Occipital lobe (tissue), 1 donor: ENCODE measurements at regions not wholly inside any gene's neighbourhood (a gene's known extent, or its start where the extent isn't known, plus 50 kb on each side); places are given as distances from the start of the nearest gene placed in this dataset.
"Not testable (repeated sequence)": the region's sequence is repeated elsewhere in the genome, so short reads cannot be mapped to it uniquely, and the experiment has no call there.

Experiments used
- DNase-seq: peaks from one replicate; lab custom pipeline; 2025; lab: John Stamatoyannopoulos, UW

DNA sequence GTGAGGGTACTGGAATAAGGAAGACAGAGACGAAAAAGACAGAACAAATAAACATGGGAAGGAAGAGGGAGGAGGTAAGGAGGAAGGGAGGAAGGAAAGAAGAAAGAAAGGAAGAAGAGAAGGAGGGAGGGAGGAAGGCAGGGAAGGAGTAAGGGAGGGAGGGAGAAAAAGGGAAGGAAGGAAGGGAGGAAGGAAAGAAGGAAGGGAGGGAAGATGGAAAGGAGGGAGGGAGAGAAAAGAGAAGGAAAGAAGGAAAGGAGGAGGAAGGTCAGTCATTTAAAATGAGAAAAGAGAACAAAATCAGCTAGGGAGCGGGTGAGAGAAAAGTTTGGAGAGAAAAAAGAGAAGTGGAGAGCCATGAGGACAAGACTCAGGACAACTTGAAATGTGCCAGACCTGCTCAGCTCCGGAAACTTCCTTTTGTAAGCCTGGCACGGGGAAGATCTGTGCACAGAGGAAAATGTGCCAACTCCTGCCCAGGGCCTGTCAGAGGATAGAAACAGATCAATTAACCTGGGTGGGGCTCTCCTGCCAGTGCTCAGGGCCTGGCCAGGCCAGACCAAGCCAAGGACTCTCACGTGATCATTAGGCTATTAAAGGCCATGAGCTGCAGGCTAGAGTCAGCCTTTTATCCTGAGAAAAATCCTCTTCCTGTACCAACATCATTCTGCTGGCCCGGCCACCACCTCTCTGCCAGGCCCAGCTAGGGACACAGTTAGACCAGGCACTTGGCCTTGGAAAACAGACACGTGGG lies 50.1 kb upstream of the BCL6 start:
- DNase-seq = no peak

DNA sequence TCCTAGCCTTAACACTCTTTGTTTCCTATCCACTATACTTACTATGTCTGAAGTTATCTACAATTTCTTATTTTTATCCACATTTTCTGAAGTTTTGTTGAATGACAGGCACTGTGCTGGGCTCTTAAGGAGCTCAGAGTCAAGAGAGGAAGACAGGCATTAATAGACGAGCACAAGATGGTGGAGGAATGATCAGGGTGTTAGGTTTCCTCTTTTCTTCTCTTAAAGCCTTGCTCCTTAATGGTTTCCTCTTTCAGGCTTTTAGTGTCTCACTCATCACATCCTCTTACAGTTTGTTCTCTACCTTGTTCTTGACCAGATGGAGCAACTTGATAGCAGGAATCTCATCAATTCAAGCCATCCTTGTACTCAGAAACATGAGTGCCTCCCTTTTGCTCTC lies 52.9 kb upstream of the BCL6 start:
- no peak for DNase-seq

DNA sequence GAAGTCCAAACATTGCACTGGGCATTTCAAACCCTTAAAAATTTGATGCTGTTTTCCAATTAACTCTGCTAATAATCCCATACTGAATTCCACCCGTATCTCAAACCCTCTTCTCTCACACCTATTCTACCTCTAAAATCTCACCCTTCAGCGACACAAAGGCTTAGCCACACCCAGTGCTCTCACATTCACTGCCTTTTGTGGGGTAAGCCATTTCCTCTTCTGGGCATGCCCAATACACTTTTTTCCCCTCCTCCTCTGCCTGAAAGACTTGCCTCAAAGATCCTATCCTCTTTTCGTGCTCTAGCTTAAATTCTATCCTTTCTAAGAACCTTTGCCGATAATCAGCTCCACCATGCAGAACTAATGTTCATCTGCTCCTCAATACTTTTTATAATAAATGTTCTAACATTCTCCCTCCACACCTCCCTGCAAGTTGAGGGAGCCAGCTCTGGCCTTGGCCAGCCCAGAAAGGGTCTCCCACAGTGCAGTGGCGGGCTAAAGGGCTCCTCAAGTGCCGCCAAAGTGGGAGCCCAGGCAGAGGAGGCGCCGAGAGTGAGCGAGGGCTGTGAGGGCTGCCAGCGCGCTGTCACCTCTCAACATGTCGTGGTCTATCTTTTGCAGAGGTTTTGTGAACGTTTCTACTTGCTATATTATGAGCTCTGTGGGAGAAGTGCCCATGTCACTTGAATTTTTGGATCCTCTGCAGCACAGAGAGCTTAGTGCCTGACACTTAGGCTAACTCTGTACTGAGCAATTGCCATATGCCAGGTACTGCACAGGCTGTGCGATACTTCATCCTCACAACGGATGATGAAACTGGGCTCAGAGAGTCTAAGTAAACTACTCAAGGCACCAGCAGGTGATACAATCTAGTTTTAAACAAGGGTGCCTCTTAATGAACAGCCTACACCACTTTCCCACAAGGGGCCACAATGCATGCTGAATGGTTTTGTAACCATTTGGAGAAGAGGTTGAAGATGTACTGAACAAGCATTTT lies 53.6 kb upstream of the BCL6 start:
- no peak for DNase-seq

DNA sequence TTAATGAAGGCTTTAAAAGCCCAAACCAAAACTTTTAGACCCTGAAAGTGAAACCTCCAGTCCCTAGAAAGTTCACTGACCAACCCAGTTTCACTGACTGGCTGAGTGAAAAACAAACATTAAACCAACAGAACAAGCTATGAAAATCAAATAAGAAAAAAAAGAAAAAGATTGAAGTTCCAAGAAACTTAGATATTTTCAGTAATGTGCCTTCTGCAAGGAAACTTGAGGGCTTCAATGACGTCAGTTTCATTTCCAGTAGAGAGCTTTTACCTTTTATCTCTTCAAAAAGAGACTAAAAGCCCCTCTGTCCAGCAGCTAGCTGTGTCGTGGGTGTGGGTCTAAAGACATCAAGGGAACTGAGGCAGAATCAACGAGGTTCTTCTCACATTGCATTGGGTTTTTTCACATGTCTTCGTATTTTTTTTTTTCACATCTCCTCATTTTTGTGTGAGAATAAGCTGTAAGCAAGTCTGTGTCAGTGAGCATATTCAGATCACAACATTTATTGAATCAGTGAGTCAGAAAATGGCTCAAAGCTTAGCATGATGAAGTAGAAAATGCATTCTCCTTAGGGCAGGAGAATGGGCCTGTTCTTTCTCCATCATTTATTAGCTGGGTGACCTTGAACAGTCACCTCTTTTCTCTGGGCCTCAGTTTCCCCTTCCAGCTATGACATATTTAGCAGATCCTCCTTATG lies 54.8 kb upstream of the BCL6 start:
- DNase-seq = no peak

DNA sequence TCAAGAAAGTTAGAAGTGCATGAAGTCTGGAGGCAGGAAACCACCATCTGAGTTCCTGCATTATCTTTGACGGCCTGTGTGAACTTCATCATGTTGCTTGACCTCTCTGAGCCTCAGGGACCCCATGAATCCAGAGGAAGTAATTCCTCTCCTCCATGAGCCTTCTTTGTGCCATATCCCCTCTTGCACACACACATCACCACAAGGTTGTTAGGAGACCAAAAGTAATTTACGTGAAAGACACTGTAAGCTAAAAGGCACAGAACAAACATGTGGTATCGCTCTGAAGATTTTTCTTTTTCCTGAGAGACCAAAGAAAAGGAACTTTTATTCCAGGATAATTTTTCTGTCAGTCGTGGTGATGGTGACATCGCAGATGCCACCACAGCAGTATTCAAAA lies 55.9 kb upstream of the BCL6 start:
- no peak for DNase-seq

DNA sequence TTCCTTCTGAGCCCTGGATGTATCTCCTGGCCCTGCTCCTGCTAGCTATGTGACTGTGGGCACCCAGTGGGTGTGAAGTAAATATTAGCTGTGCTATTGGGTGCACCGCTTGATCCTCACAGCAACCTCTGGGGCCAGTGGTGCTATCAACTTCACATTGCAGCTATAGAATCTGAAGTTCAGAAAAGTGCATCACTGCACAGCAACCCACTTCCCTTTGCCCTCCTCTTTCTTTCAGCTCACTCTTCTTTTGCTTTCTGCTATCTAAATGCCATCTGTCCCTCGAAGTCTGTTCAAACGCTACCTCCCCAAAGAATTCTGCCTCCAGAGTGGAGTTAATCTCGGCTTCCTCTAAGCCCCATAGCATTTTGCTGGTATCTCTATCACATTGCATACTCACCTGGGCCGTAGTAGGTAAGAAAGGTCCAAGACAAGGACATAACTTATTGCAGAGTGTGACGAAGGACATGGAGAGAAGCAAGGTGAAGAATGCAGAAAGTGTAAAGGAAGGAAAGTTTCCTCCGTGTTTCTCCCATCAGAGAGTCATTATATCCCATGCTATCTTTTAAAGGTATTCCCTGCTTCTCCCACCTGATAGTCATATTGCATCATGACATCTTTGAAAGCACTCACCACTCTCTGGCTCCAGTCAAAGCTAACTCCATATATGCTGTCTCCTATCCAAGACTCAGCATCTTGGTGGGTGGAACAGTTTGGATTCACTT lies 57.1 kb upstream of the BCL6 start:
- DNase-seq = no peak

DNA sequence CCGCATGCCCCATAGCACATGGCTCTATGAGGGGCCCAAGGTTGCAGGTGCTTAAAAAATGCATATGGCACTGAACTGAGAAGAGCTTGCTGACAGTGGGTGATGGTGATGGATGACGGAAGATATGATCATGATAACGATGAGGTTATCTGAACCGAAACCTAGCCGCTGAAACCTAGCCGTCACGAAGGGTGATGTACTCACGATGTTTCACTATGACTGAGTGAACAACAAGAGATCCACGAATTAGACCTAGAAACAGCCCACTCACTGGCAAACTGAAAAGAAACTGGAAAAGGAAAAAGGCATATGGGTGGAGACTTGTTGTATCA lies 57.6 kb upstream of the BCL6 start:
- no peak for DNase-seq

DNA sequence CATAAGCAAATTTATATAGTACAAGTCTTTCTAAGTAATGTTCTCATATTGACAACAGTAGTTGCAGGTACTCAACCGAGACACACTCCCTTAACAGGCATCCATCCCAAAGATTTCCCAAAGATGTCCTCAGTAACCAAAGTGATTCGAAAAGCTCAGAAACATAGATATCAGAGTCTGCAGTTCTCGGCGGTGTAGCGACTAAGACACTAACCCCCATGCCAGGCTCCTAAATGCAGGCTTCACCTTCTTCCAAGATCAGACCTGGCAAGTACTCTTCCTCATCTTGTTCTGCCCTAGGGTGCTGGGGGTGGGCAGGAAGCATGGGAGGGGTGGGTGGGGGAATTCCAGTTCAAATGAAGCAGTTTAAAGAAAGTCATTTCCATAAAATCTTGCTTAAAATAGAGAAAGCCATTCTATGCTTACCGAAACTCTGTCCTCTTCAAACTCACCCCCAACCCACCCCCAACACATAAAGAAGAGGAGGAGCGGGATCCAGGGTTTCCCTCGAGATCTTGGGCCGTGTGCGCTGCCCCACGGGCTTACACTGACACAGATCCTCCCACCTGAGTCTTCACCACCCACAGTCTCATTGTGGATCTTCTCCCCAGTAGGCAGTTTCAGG lies 59.0 kb upstream of the BCL6 start:
- DNase-seq = no peak

DNA sequence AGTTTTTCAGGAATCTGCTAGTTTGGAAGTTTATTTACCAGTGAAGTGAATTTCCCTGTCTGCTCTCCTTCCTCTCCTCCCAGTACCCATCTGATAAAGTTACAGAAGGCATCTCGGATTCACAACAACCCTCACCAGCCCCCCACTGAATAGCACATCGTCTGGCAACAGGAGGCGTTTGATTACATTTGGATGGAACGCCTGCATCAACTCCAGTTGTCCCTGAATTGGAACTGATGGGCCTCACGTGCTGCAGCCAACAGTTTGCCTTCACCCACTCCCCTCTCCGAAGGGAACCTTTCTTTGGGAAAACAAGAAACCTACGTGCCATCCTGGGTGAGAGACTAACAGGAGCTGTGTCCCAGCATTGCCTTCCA lies 59.5 kb upstream of the BCL6 start:
- DNase-seq = no peak

DNA sequence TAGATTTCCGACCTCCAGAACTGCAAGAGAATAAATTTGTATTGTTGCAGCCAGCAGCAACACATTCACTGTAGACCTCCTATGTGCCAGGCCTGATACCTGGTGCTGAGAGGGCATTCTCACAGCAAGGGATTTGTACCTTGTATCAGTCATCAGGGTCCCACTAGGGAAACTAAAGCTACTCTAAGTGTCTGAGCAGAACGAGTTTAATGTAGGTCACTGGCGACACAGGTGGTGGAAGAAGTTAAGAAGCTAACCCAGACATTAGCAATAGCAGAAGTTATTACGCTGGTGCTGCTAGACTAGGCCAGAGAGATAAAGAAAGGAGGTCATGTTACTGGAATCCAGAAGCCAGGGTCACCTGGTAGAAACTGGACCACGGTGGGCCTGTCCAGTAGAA lies 60.5 kb upstream of the BCL6 start:
- DNase-seq = no peak

DNA sequence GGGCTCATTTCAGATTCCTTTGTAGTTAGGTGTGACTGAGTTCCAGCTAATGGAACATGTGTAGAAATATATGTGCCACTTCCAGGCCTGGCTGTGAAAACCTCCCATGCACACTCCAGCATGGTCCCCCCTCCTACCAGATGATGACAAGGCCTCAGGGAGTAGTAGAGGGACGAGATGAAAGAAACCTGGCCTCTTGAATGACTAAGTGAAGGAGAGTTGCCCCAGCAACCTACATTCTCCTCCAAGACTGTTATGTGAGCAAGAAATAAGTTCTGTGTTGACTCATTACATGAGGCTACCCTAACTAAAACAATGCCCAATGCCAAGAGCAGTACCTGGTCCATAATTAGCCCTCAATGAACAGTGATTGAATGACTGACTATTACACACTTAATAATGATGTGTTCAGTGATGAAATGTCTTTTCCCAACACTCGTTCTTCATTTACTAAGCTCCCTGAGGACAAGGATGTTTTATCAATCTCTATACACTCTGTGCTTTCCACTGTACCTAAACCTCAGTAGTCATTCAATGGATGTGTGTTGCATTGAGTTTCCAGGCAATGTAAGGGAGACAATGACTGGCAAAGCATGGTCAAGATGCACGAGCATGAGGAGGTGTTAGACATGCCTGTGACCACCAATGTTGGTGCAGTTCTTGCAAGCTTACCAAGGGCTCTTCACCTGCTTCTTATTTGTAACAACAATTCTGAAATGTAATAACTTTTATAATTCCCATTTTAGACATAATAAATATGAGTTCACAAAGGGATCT lies 62.0 kb upstream of the BCL6 start:
- DNase-seq = no peak

DNA sequence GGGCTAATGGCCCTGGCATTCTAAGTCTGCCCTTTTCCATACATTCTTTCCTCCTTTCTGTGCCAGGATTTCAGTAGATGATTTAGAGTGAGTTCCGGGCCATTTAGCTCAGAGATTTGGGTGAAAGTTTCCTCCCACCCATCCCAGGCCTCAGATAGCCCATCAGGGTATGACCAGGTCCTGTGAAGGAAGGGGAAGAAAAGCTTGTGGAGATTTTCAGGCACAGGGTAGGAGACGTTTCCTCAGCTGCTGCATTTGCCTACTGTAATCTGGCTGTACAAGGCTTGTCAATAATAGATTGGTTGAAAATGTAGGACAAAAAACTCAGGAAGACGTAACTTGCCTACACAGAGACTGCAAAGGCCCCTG lies 63.2 kb upstream of the BCL6 start:
- no peak for DNase-seq

DNA sequence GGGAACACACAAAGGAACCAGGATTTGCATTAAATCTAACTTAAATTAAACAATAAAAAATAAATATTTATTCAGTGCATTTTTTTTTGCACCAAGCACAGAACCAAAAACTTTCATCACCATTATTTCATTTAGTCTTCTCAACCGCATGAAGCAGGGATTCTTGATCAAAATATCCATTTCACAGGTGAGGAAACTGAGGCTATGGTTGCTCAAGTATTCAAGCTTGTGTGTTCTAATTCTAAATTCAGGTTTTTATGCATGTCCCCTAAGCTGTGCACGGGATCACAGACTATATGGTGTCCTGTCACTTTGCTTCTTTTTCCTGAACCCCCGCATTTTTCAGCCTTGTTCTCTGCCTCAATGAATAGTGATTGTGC lies 64.3 kb upstream of the BCL6 start:
- DNase-seq = no peak

DNA sequence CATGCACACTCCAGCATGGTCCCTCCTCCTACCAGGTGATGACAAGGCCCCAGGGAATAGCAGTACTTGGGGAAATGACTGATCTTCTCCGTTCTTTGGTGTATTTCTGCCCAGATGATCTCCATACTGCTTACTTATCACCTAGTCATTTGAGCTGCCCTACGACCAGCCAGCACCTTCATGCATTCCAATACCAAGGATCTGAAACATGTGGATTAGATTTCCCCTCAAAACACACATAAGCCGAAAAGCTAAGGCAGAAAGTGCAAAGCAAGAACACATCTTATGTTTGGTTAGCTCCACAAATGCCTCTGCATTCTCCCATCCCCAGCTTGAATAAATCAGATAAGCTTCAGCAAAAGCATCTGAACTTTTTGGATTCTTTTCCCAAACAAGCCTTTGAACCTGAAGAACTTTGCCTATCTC lies 64.8 kb upstream of the BCL6 start:
- no peak for DNase-seq

DNA sequence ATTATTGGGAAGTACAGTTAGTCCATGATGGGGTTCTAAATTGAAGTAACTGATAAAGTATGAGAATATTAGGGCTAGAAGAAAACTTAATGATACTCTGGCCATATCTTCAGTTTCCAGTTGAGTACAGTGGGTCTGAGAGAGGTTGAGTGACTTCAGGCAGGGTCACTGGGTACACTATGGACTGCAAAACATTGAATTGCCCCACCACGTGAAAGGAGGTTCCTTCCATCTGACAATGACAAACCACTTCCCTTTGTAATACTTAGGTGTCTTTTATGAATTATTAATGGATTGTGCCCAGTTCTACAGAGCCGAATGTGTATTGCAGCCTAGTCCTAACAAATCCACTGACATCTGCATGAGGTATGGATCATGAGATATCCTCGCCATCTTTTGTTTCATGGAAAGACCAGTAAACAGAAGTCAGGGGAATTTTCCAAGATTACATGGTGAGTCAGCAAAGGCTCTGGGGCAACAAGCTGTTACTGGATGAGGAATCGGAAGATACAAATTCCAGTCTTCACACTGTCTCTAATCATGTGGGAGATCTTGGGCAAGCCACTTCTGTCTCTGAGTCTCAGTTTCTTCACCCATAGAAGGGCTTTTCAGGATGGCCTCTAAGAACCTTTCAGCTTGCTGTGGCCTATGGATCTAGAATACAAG lies 66.5 kb upstream of the BCL6 start:
- no peak for DNase-seq

DNA sequence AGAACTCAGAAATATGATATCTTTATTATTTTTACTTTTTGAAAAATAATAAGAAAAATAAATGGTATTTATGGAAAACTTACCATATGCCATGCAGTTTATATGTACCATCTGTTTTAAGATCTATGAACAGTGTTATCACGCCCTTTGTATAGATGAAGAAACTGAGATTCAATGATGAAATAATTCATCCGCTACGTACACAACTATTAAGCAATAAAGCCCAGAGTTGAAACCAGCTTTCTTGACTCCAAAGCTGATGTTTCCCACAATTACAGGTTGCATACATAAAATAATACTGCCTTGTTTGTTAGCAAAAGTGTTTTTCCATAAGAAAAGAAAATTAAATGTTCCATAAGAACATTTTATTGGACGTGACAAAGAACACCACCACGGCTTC lies 67.2 kb upstream of the BCL6 start:
- DNase-seq = no peak

DNA sequence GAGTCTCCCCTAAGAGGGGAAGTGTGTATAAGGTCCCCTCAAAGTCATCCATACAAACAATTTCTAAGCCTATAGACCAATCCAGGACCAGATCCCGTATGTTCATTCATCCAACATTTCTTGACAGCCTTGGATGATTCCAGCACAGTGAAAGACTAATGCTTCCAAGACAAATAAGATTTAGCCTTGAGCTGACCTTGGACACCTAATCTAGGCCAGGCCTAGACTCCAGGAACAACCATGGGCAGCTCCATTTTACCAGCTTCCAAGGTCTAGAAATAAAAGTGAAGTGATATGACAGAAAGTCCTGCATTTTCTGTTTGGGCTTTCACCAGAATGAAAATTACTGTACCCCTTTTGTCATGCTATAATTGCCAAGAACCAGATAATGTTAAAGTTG lies 67.9 kb upstream of the BCL6 start:
- DNase-seq = no peak

DNA sequence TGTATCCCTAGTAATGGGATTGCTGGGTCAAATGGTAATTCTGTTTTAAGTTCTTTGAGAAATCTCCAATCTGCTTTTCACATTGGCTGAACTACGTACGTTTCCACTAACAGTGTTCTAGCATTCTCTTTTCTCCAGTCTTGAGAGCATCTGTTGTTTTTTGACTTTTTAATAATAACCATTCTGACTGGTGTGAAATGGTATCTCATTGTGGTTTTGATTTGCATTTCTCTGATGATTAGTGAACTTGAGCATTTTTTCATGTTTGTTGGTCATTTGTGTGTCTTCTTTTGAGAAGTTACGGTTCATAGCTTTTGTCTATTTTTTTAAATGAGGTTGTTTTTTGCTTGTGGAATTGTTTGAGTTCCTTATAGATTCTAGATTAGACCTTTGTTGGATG lies 72.5 kb upstream of the BCL6 start:
- DNase-seq = not testable (repeated sequence)

DNA sequence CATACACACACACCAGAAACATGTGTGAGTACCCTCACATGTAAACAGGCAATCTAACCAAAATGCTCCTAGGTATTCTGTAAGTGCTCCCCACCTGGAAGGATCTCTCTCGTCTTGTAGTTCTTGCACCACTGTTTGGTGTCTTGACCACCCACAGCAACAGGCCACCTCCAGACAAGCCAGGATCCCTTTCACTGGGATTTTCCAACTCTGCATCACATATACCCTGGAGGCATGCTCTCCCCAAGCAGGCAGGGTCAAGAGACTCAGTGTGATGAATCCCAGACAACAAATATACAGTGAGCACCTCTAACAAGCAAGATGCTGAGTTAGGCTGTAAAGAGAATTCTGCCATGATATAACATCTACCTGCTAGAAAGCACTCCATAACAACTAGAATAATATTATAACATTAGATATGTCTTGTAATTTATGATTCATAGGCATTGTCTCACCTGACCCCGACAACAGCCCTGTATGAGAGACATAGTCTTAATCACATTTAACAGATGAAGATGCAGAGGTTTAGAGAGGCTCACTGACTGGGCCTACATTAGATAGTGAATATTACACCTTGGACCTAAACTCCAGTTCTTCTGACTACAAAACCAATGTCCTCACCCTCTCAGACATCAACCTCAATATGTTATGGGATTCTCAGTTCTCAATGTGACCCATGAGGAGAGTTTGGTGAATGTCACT lies 76.5 kb upstream of the BCL6 start:
- DNase-seq = no peak
